SK-N-SH (cell line): ENCODE measurements at regions not wholly inside any gene's neighbourhood (a gene's known extent, or its start where the extent isn't known, plus 50 kb on each side); places are given as distances from the start of the nearest gene placed in this dataset.

Experiments
- CTCF ChIP-seq: fragments of 200-600 bp; sonication (generic); IDR thresholded peaks from 2 replicates; pipeline ENCODE4 v1.6.1; 2017; ENCODE audit warnings: antibody characterized with exemption, mild to moderate bottlenecking, moderate library complexity
- EZH2phosphoT487 ChIP-seq: fragments of 200-600 bp; sonication (generic); IDR thresholded peaks from 2 replicates; pipeline ENCODE4 v1.6.1; 2017; ENCODE audit warnings: low read depth, mixed run types, mild to moderate bottlenecking, antibody characterized with exemption, moderate library complexity, borderline replicate concordance
- FOSL2 ChIP-seq: IDR thresholded peaks from 2 replicates; pipeline ENCODE4 v1.4.0; 2012; ENCODE audit warnings: low read depth, mild to moderate bottlenecking, moderate library complexity, borderline replicate concordance
- FOXJ3 ChIP-seq: sonication (generic); formaldehyde crosslinking; IDR thresholded peaks from 2 replicates; pipeline ENCODE4 v1.5.1; 2020; ENCODE audit warnings: mild to moderate bottlenecking, missing genetic modification reagents
- MAX ChIP-seq: IDR thresholded peaks from 2 replicates; pipeline ENCODE4 v1.4.0; 2012; ENCODE audit warnings: low read depth
- NFIC ChIP-seq: IDR thresholded peaks from 2 replicates; pipeline ENCODE4 v1.4.0; 2012; ENCODE audit warnings: borderline replicate concordance
- POLR2AphosphoS5 ChIP-seq: IDR thresholded peaks from 2 replicates; pipeline ENCODE4 v1.6.1; 2012; ENCODE audit warnings: low read depth, low read length
- REST ChIP-seq: IDR thresholded peaks from 2 replicates; pipeline ENCODE4 v1.6.1; 2012; ENCODE audit warnings: mild to moderate bottlenecking, low read depth, low read length, moderate library complexity
- SMC3 ChIP-seq: IDR thresholded peaks from 2 replicates; pipeline ENCODE4 v1.6.1; 2012; ENCODE audit warnings: low read depth, low read length, improper control_type of control experiment
- TAF1 ChIP-seq: IDR thresholded peaks from 2 replicates; pipeline ENCODE4 v1.6.1; 2012; ENCODE audit warnings: low read depth, mild to moderate bottlenecking, low read length, moderate library complexity, borderline replicate concordance
- TEAD4 ChIP-seq: IDR thresholded peaks from 2 replicates; pipeline ENCODE4 v1.4.0; 2012; ENCODE audit warnings: mild to moderate bottlenecking, borderline replicate concordance; ENCODE audit not compliant: insufficient read depth
- USF2 ChIP-seq: fragments of 150-350 bp; IDR thresholded peaks from 2 replicates; pipeline ENCODE4 v1.6.1; 2017; ENCODE audit warnings: antibody characterized with exemption, low read length, low read depth, borderline replicate concordance
- YY1 ChIP-seq: IDR thresholded peaks from 2 replicates; pipeline ENCODE4 v1.4.0; 2012; ENCODE audit warnings: low read depth, mild to moderate bottlenecking

GRCh38 chr17:71387456-71387855 is 733.4 kb upstream of the SOX9 start:
- TF ChIP-seq MAX = no peak
- no peak for TF ChIP-seq CTCF
- TF ChIP-seq TAF1 = no peak
- TF ChIP-seq FOXJ3 (CRISPR knock-in tag) = no peak
- TF ChIP-seq EZH2phosphoT487 = no peak
- TF ChIP-seq POLR2AphosphoS5 = no peak
- TF ChIP-seq USF2 = no peak
- TF ChIP-seq TEAD4 = no peak
- no peak for TF ChIP-seq SMC3
- no peak for TF ChIP-seq FOSL2
- TF ChIP-seq NFIC = no peak
- TF ChIP-seq YY1 = no peak
- TF ChIP-seq REST = no peak
